ENCODE measurements at regions not wholly inside any gene's neighbourhood (a gene's known extent, or its start where the extent isn't known, plus 50 kb on each side); places are given as distances from the start of the nearest gene placed in this dataset.

- intact Hi-C loops (cut with micrococcal nuclease): no loop called here
- H3K4me1 Mint-ChIP-seq: peaks cover 0 to 8% of the 10 kb centered on the region in 2 donors
- H3K36me3 Mint-ChIP-seq: no peaks in the 10 kb centered on the region
- no peaks in the 10 kb centered on the region for H3K9me3 Mint-ChIP-seq
- H3K9me3 ChIP-seq (ENCODE audit: control insufficient read depth, insufficient read depth, low read length): peaks cover 4% of the 10 kb centered on the region
- no peaks in the 10 kb centered on the region for H3K36me3 ChIP-seq (ENCODE audit: control insufficient read depth, insufficient read depth, low read length)
- ATAC-seq: no peak
- H3K27ac Mint-ChIP-seq: no peak overlapping the region
- H3K27me3 Mint-ChIP-seq (ENCODE audit: low read depth in 2 of 2): peaks cover 0 to 9% of the 10 kb centered on the region in 2 donors
- no peak overlapping the region for H3K27ac ChIP-seq (ENCODE audit: low read length)
- H3K4me3 Mint-ChIP-seq: no peak overlapping the region
- no peak overlapping the region for H3K4me3 ChIP-seq (ENCODE audit: low read length)
- 85% methylated on average over 11 of the region's 11 CpGs for WGBS (ENCODE audit: insufficient coverage)
- no peak for TF ChIP-seq CTCF (IDR thresholded peaks at IDR 0.05)
- peaks cover 15% of the 10 kb centered on the region for H3K4me1 ChIP-seq (ENCODE audit: control insufficient read depth, insufficient read depth, low read length)
- H3K27me3 ChIP-seq (ENCODE audit: control insufficient read depth, insufficient read depth, low read length): no peaks in the 10 kb centered on the region
- DNase-seq: no peak
Measured at GRCh38 chr6:109892451-109893435, 85.4 kb upstream of the GPR6 start.

- peaks cover 15% of the 10 kb centered on the region for H3K4me1 ChIP-seq (ENCODE audit: control insufficient read depth, insufficient read depth, low read length)
- peaks cover 0 to 8% of the 10 kb centered on the region in 2 donors for H3K4me1 Mint-ChIP-seq
- no peaks in the 10 kb centered on the region for H3K27me3 ChIP-seq (ENCODE audit: control insufficient read depth, insufficient read depth, low read length)
- H3K9me3 Mint-ChIP-seq: no peaks in the 10 kb centered on the region
- no peak overlapping the region for H3K4me3 Mint-ChIP-seq
- peaks cover 0 to 11% of the 10 kb centered on the region in 2 donors for H3K27me3 Mint-ChIP-seq (ENCODE audit: low read depth in 2 of 2)
- TF ChIP-seq CTCF (IDR thresholded peaks at IDR 0.05): no peak
- H3K4me3 ChIP-seq (ENCODE audit: low read length): no peak overlapping the region
- H3K36me3 ChIP-seq (ENCODE audit: control insufficient read depth, insufficient read depth, low read length): no peaks in the 10 kb centered on the region
- H3K27ac Mint-ChIP-seq: no peak overlapping the region
- peaks cover 4% of the 10 kb centered on the region for H3K9me3 ChIP-seq (ENCODE audit: control insufficient read depth, insufficient read depth, low read length)
- DNase-seq (no peak), ATAC-seq (no peak)
- no peaks in the 10 kb centered on the region for H3K36me3 Mint-ChIP-seq
- 94% methylated on average over 4 of the region's 4 CpGs for WGBS (ENCODE audit: insufficient coverage)
- intact Hi-C loops (cut with micrococcal nuclease): no loop called here
- H3K27ac ChIP-seq (ENCODE audit: low read length): peak overlapping the region; percentile 66
Measured at GRCh38 chr6:109893606-109894005, 84.5 kb upstream of the GPR6 start.

- intact Hi-C loops (cut with micrococcal nuclease): no loop called here
- no peaks in the 10 kb centered on the region for H3K9me3 Mint-ChIP-seq
- peaks cover 4% of the 10 kb centered on the region for H3K9me3 ChIP-seq (ENCODE audit: control insufficient read depth, insufficient read depth, low read length)
- no peak overlapping the region for H3K4me3 Mint-ChIP-seq
- peaks cover 15% of the 10 kb centered on the region for H3K4me1 ChIP-seq (ENCODE audit: control insufficient read depth, insufficient read depth, low read length)
- TF ChIP-seq CTCF (IDR thresholded peaks at IDR 0.05): no peak
- no peak overlapping the region for H3K27ac Mint-ChIP-seq
- DNase-seq (no peak), ATAC-seq (peak in 1 of 3 donors; percentile 32)
- H3K36me3 ChIP-seq (ENCODE audit: control insufficient read depth, insufficient read depth, low read length): no peaks in the 10 kb centered on the region
- peaks cover 0 to 11% of the 10 kb centered on the region in 2 donors for H3K27me3 Mint-ChIP-seq (ENCODE audit: low read depth in 2 of 2)
- 83% methylated on average over 5 of the region's 5 CpGs for WGBS (ENCODE audit: insufficient coverage)
- peak overlapping the region; percentile 66 for H3K27ac ChIP-seq (ENCODE audit: low read length)
- H3K4me1 Mint-ChIP-seq: peaks cover 0 to 8% of the 10 kb centered on the region in 2 donors
- H3K27me3 ChIP-seq (ENCODE audit: control insufficient read depth, insufficient read depth, low read length): no peaks in the 10 kb centered on the region
- H3K36me3 Mint-ChIP-seq: no peaks in the 10 kb centered on the region
- no peak overlapping the region for H3K4me3 ChIP-seq (ENCODE audit: low read length)
Measured at GRCh38 chr6:109894181-109894580, 83.9 kb upstream of the GPR6 start.

All from natural killer cell (primary cell).